Left hindlimb (tissue), 1 donor: ENCODE measurements at regions not wholly inside any gene's neighbourhood (a gene's known extent, or its start where the extent isn't known, plus 50 kb on each side); places are given as distances from the start of the nearest gene placed in this dataset.
A peak's percentile ranks its signal among the peaks of the same experiment; 100 is the strongest.

Experiments
- DNase-seq: peaks from one replicate; pipeline ENCODE4 v3.0.0-alpha.2; 2018

- DNase-seq = no peak
Observed at GRCh38 chr13:111897178-111897845, 169.6 kb upstream of the SOX1 start.

DNA sequence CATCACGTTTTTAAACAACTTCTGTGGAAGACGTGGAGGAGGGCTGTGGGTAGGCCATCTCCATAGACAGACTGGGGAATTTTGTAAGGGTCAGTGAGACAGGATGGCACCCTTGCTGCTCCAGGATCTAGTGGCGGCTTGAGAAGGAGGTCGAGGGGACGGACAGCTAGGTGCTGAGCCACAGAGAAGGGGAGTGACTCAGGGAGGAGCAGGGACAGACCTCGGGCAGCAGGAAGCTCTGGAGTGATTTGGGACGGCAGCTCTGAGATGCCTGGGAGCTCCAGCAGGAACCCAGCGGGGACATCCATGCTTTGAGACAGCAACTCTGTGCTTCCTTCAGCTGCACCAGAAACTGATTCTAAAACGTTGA lies 169.1 kb upstream of the SOX1 start:
- DNase-seq = no peak

- DNase-seq = no peak
Observed at GRCh38 chr13:111898956-111899713, 167.8 kb upstream of the SOX1 start.

DNA sequence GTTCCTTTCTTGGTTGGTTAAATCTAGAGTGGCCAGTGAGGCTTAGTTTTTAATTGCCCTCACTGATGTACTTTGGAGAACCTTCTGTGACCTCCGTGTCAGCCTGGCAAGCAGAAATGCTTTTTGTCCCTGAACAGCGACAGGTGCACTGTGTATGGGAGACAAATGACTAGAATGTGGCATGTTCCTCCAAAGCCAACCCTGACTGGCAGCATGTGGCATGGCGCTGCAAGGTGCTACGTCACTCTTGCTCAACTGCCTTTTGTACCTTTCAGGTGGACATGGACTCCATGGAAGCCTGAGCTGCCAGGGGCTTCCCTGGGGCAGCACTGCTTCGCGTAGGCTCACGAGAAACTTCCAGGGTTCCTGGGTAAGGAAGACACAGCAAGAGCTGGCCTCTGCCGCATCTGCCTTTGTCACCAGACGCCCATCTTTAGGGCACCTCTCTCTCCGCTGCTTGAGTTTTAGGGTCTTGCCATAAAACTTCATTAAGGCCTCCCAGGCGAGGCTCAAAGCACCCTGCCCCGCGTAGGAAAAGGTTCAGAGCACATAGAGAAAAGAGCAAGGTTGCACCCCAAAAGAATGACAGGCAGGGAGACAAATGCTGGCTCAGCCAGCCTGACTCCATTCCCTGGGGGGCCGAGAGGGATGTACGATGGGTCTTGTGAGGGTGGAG lies 167.1 kb upstream of the SOX1 start:
- no peak for DNase-seq

- DNase-seq = peak; percentile 76
Observed at GRCh38 chr13:111900390-111901131, 166.4 kb upstream of the SOX1 start.

DNA sequence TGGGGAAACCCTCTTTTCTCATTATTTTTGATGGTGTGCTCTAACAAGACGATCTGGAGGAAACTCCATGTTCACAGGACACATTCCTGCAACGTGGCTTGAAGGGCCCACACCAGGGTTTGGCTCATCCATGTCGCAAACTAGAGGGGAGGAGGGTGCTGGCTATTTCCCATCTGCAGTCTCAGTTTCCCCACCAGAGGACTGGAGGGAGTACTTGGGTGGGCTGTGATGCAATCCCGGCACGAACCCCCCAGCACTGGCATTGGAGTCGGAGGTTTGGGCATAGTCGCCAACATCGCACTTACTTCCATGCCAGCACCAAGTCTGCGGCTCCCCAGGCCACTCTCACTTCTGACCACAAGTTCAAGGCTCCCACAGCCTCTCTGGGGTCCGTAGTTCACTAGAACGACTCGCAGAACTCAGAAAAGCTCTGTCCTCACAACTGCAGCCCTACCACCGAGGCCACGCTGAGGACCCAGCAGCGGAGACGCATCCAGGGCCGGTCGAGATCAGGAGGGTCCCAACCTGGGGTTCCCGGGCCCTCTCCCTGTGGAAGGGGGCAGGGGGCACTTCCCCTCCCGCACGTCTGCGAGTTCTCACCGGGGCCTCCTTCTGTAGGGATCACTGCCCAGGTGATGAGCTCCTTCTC lies 165.6 kb upstream of the SOX1 start:
- no peak for DNase-seq

DNA sequence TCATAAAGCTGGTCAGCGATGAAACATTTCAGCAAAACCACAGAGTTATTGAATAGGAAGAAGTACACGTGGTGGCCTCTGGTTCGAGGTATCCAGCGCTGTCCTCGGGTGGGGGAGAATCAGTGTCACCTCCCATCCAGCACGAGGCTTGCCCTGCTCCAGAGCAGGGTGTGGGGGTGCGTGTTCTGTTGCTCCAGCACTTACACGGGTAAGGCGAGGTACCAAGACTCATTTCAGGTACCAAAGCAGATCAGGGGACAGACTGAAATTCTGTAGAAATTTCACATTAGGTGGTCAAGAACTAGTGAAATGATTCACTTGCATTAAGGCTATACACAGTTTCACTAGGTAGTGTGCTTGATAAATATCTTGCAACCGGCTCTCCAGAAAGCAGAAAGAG lies 164.2 kb upstream of the SOX1 start:
- DNase-seq = no peak

GRCh38 chr13:111903143-111903542 lies 163.8 kb upstream of the SOX1 start:
- no peak for DNase-seq

GRCh38 chr13:111904166-111904565 lies 162.8 kb upstream of the SOX1 start:
- no peak for DNase-seq

GRCh38 chr13:111904701-111905608 lies 162.0 kb upstream of the SOX1 start:
- DNase-seq = no peak

GRCh38 chr13:111905609-111905945 lies 161.4 kb upstream of the SOX1 start:
- no peak for DNase-seq

DNA sequence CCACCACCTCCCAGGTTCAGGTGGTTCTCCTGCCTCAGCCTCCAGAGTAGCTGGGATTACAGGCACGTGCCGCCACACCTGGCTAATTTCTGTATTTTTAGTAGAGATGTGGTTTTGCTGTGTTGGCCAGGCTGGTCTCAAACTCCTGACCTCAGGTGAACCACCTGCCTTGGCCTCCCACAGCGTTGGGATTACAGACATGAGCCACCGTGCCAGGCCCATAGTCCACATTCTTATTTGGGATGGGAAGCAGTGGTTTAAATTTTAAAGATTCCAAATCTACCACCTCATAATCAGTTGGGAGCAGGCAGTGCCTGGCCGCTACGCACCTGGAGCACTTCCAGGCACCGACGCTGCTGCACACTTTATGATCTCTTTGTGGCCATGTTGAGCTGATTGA lies 160.6 kb upstream of the SOX1 start:
- DNase-seq = no peak

DNA sequence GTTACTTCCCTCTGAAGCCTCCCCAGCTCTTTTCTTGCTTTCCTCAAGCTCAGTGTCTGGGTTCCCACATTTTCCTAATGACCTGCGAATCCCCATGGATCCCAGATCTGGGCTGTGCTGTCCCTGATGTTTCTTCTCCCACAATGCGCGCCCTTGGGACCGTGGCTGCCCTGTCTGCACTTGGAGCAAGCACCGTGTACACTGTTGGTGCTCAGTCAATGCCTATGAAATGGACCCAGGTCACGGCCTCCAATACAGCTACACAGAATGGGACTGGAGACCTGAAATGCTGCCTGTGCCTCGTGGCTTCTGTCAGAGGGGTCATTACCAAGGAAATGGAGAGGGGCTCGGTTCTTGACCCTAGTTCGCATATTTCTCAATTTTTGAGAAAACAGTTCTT lies 160.1 kb upstream of the SOX1 start:
- no peak for DNase-seq

GRCh38 chr13:111907341-111907880 lies 159.5 kb upstream of the SOX1 start:
- DNase-seq = no peak

GRCh38 chr13:111908361-111908760 lies 158.6 kb upstream of the SOX1 start:
- no peak for DNase-seq

GRCh38 chr13:111908981-111909380 lies 158.0 kb upstream of the SOX1 start:
- no peak for DNase-seq

DNA sequence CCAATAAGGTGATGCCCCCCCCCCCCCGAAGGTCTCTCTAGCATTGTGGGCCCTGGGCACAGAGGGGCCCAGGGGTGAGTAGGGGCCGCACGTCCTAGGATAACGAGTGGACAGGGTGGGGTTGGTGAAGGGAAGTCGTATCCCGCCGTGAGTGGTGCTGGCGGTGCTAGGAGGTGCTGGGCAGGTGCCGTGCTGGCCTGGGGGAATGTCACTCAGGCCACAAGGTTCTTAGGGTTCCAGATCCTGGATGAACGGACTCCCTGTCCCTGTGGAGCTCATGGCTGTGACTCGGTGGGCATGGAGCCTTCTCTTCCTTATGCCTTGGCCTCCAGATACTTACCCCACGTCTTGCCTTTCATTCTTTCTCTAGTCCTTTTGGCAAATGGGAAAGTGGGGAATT lies 157.4 kb upstream of the SOX1 start:
- DNase-seq = no peak

GRCh38 chr13:111909971-111910671 lies 156.8 kb upstream of the SOX1 start:
- no peak for DNase-seq

DNA sequence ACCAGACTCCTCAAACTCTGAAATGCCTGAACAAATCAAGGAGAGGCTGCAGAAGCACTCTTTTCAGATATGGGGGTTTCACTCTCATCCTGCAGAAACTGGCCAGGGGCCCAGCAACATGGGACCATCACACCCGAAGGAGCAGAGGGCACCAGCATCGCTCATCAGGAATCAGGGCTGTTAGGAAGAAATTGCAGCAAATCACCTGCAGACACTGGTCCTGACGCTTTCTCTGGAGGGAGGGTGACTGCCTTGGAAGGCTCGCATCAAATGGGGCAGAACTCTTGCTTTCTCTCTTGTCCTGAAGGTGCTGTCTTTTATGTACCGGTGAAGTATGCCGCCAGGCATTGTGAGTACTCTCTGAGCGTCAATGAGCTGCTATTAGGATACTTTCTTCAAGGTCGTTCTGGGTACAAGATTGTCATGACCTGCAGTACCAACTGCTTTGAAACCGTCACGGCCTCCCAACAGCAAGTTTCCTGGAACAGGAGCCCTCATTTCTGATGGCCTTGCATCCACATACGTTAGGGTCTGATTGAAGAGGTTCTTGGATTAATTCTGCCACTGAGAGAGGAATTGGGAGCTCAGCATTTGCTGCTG lies 155.7 kb upstream of the SOX1 start:
- no peak for DNase-seq

DNA sequence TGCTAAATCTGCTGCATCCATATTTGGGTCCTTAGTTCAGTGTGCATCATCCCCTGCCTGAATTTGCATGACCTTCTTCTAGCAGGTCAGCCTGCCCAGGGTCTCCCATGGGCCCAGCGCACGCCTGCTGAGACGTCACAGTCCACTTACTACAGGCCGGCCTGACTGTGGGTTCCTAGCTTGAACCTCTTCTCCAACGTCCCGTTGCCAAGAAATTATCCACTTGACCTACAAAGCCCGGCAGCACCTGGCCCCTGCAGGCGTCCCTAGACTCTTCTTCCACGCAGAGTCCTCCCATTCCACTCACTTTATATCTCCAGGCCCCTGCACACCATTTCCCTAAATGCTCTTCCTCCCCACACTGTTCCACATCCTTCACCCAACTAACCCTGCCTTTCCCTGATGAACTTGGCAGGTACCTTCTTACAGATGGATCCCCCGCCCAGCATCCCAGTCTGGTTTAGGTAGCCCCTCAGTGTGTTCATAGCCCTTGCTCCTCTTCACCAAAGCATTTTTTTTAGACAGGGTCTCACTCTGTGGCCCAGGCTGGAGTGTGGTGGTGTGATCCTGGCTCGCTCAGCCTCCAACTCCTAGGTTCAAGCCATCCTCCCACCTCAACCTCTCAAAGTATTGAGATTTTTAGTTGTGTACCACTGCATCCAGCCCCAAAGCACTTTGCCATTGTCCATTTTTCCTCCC lies 155.0 kb upstream of the SOX1 start:
- no peak for DNase-seq
